ENCODE measurements at regions not wholly inside any gene's neighbourhood (a gene's known extent, or its start where the extent isn't known, plus 50 kb on each side); places are given as distances from the start of the nearest gene placed in this dataset.

GRCh38 chr6:167683028-167683862 lies 143.5 kb upstream of the AFDN start:
- Histone ChIP-seq H3K4me3 (replicated peaks in 1 of 3; ENCODE audit: insufficient read depth in 1 of 3, low read depth in 1 of 3, low read length in 3 of 3) (no peak overlapping the region), H3K4me2 (ENCODE audit: insufficient read depth, low read length) (peak overlapping the region; percentile 23), H3K9me1 (replicated peaks; ENCODE audit: control insufficient read depth, extremely low read depth, insufficient read depth, low read length) (no peaks in the 10 kb centered on the region), H3K79me2 (ENCODE audit: control insufficient read depth, insufficient read depth, low read length) (no peaks in the 10 kb centered on the region), H4K20me1 (replicated peaks; ENCODE audit: control insufficient read depth, extremely low read depth, insufficient read depth, low read length) (no peaks in the 10 kb centered on the region), H3K4me1 (ENCODE audit: control insufficient read depth, extremely low read depth, insufficient read depth, low read length) (peaks cover 24% of the 10 kb centered on the region), H3K9me3 (replicated peaks; ENCODE audit: control insufficient read depth, insufficient read depth, low read length) (no peaks in the 10 kb centered on the region), H2AFZ (ENCODE audit: low read depth, low read length) (no peak overlapping the region), H3K27me3 (ENCODE audit: control insufficient read depth in 2 of 2, insufficient read depth in 2 of 2, low read length in 2 of 2) (peaks cover 0 to under 1% of the 10 kb centered on the region in 2 experiments), H3K9ac (replicated peaks; ENCODE audit: extremely low read depth, insufficient read depth, low read length) (peak overlapping the region; percentile 49), H3K27ac (ENCODE audit: insufficient read depth, low read depth, low read length) (peak overlapping the region; percentile 76), H3K36me3 (ENCODE audit: control insufficient read depth in 2 of 2, extremely low read depth in 1 of 2, insufficient read depth in 2 of 2, low read length in 2 of 2) (no peaks in the 10 kb centered on the region)
- TF ChIP-seq CTCF (IDR thresholded peaks at IDR 0.05; ENCODE audit: extremely low read depth in 1 of 2, insufficient read depth in 1 of 2, low read depth in 1 of 2, low read length in 2 of 2), result no peak
- TF ChIP-seq GATA2 (IDR thresholded peaks at IDR 0.05; ENCODE audit: insufficient read depth, insufficient read length, low read depth, low read length), result peak; percentile 35
- TF ChIP-seq MYC (IDR thresholded peaks at IDR 0.05; ENCODE audit: low read depth, low read length), result no peak
- no peak for TF ChIP-seq POLR2A (IDR thresholded peaks at IDR 0.05; ENCODE audit: low read depth, low read length)
- no peak for TF ChIP-seq EZH2 (IDR thresholded peaks at IDR 0.05; ENCODE audit: borderline replicate concordance, low read depth, low read length, severe bottlenecking)
- TF ChIP-seq FOS (IDR thresholded peaks at IDR 0.05; ENCODE audit: borderline replicate concordance, insufficient read depth, low read length), result peak; percentile 73
- peak; percentile 3 for TF ChIP-seq MAX (IDR thresholded peaks at IDR 0.05; ENCODE audit: insufficient read depth, insufficient read length)
- TF ChIP-seq JUN (IDR thresholded peaks at IDR 0.05; ENCODE audit: borderline replicate concordance, insufficient read depth, insufficient read length, low read depth), result peak; percentile 88
- TF ChIP-seq POLR2AphosphoS5 (IDR thresholded peaks at IDR 0.05; ENCODE audit: insufficient read depth, low read depth, low read length), result peak; percentile 76
- no TSS peak for BruUV-seq (replicated peaks)
- dilution Hi-C loops (cut with MboI; ENCODE audit: extremely low pct_ligation_motif_present, low sequenced_read_pairs), result no loop called here
- FAIRE-seq, result peak; percentile 99
- DNase-seq (ENCODE audit: low read depth, low spot score), result peak; percentile 94
- ChIA-PET POLR2A (no interaction called here), CTCF (interaction anchor here (1.0 to 2.6 kb wide), 2 partner anchors 16 to 36 kb away, joined by 3 to 11 read pairs; no protein-coding TSS in a partner anchor)
- intact Hi-C loops (cut with micrococcal nuclease), result loop anchor here (1.0 kb wide), 3 partner anchors 16 to 139 kb away; no protein-coding TSS in a partner anchor

Measured in endothelial cell of umbilical vein (primary cell).